ENCODE measurements at regions not wholly inside any gene's neighbourhood (a gene's known extent, or its start where the extent isn't known, plus 50 kb on each side); places are given as distances from the start of the nearest gene placed in this dataset.

- no peak for DNase-seq (ENCODE audit: low spot score)
These were observed 252.4 kb downstream of the FSIP2 start for GRCh38 chr2:185990861-185991525.

GRCh38 chr2:185998562-185999070 is 260.0 kb downstream of the FSIP2 start:
- DNase-seq (ENCODE audit: low spot score), result no peak

- DNase-seq (ENCODE audit: low spot score), result no peak
These were observed 270.7 kb downstream of the FSIP2 start for GRCh38 chr2:186009341-186009740.

- DNase-seq (ENCODE audit: low spot score), result no peak
These were observed 278.7 kb downstream of the FSIP2 start for GRCh38 chr2:186017278-186017677.

- no peak for DNase-seq (ENCODE audit: low spot score)
These were observed 286.3 kb downstream of the FSIP2 start for GRCh38 chr2:186024921-186025320.

- DNase-seq (ENCODE audit: low spot score), result no peak
These were observed 289.3 kb downstream of the FSIP2 start for GRCh38 chr2:186027922-186028321.

DNA sequence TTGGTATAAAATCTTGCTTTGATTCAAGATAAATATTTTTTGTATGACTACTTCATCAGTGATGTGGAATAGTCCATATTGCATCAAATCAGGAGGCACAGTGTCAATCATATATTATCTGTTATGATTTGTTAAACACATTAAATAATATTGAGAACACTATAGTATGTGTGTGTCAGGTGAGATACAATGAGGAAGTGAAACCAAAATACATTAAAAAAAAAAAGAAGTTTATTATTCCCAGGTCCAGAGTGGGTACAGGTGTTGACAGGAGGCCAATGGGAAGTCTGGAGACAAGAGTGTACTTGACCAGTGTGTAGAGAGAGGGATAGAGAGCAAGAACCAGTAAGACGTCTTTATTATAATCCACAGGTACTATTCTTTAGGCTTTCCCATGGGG is 292.6 kb downstream of the FSIP2 start:
- DNase-seq (ENCODE audit: low spot score), result no peak

- DNase-seq (ENCODE audit: low spot score), result no peak
These were observed 293.6 kb downstream of the FSIP2 start for GRCh38 chr2:186032102-186032738.

GRCh38 chr2:186032930-186033329 is 294.3 kb downstream of the FSIP2 start:
- no peak for DNase-seq (ENCODE audit: low spot score)

DNA sequence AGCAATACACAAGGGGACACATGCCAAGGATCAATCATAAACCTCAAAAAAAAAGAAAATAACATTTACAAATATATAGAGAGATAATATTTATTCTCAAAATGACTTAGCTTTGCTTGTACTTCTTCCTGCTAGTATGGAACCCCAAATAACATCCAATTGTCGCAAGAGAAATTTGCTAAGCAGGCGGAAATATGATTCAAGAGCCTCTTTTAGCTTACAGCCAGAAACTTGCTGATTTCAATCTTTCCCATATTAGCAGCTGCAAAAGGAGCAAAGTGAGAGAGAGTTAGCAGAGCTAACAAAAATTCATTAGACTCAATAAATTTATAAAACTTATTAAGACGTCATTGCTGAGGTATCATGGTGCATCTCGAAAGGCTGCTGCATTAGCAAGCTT is 294.9 kb downstream of the FSIP2 start:
- DNase-seq (ENCODE audit: low spot score), result no peak

- no peak for DNase-seq (ENCODE audit: low spot score)
These were observed 298.4 kb downstream of the FSIP2 start for GRCh38 chr2:186036862-186037449.

DNA sequence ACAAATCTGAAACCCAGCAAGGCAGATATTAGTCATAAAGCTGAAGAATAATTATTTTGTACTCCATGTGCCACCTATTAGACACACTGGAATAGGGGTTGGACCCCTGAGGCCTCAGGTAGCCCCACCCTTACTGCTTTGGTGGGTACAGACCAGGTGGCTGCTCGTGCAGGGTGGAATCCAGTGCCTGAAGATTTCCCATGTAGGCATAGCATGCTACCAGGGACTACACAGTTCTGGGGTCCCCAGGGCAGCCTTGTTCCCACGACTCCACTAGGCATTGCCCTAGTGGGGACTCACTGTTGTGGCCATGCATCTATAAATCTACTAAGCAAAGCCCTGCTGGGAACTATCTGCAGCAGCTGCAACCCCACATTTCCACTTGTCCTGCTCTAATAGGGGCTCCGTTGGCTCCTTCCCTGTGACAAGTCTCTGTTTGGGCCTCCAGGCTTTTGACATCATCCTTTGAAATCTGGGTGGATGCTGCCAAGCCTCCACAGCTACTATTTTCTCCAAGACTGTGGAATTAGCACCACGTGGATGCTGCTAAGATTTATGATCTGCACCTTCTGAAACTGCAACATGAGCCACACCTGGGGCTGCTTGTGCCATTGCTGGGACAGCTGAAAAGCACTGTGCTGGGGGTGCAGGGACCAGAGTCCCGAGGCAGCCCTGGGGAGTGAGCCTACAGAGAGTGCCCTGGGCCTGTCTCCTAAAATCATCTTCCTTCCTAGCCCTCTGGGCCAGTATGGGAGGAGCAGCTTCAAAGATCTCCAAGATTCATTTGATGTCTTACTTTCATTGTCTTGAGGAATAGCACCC is 303.8 kb downstream of the FSIP2 start:
- DNase-seq (ENCODE audit: low spot score), result no peak

DNA sequence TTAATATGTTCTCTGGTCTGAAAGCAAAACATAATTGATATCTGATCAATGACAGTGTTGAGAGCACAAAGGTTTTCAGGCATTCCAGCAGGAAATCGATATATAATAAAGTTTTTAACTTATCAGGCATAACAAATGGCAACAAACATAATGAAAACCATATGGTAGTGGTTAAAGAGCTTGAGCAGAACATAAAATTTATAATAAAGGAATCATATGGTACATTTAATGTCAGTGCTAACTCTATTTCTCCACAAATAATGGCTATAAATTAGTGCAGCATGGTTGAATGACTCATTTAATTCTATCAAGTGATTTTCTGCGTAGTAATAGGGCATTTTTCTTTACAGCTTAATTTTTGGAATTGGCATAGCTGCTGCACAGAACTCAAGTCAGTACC is 306.2 kb downstream of the FSIP2 start:
- DNase-seq (ENCODE audit: low spot score), result no peak

- no peak for DNase-seq (ENCODE audit: low spot score)
These were observed 314.3 kb downstream of the FSIP2 start for GRCh38 chr2:186052930-186053329.

DNA sequence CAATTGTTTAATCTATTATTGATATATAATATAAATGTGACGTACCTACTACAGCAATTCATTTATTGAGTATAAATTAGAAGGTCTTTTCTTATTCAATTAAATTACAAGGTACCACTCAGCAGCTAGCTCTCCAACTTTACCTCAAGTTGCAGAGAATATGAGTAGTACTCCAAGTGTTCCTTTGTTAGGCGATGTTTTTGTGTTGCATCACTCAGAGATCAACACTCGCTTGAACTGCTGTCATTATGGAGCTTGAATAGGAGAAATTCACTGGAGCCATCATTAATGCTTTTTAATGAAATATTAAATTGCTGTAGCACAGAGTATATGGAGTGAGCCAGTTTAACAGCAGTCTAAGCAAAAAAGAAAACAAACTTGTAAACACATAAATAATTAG is 320.0 kb downstream of the FSIP2 start:
- DNase-seq (ENCODE audit: low spot score), result no peak

- DNase-seq (ENCODE audit: low spot score), result no peak
These were observed 320.5 kb downstream of the FSIP2 start for GRCh38 chr2:186059096-186059495.

- no peak for DNase-seq (ENCODE audit: low spot score)
These were observed 322.3 kb downstream of the FSIP2 start for GRCh38 chr2:186060744-186061440.

GRCh38 chr2:186064507-186064906 is 325.9 kb downstream of the FSIP2 start:
- no peak for DNase-seq (ENCODE audit: low spot score)

DNA sequence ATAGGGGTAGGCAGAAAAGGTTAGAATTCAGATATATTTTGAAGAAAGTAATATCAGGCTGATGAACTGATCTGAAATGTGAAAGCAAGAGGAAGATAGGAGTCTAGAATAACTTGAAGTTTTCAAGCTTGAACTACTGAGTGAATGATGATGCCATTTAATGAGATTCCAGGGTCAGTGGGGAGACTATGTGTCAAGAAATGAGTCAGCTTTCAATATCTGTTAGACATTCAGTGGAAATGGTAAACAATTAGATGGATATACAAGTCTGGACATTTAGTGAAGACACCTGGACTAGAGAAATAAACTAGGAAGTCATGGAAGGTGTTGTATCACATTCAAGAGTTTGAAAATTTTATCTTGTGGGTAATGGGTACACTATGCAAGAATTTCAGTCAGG is 326.9 kb downstream of the FSIP2 start:
- DNase-seq (ENCODE audit: low spot score), result no peak

GRCh38 chr2:186068139-186068801 is 329.7 kb downstream of the FSIP2 start:
- no peak for DNase-seq (ENCODE audit: low spot score)

GRCh38 chr2:186069676-186070075 is 331.1 kb downstream of the FSIP2 start:
- DNase-seq (ENCODE audit: low spot score), result no peak

All from hematopoietic multipotent progenitor cell treated with erythropoietin and hydrocortisone succinate and interleukin-3 and kit ligand, for 15 days (in vitro differentiated cells).